ENCODE measurements at regions not wholly inside any gene's neighbourhood (a gene's known extent, or its start where the extent isn't known, plus 50 kb on each side); places are given as distances from the start of the nearest gene placed in this dataset.

GRCh38 chr4:179803857-179804256 lies 2361.6 kb upstream of the AGA start:
- DNase-seq (ENCODE audit: low read depth in 2 of 2), result no peak

DNA sequence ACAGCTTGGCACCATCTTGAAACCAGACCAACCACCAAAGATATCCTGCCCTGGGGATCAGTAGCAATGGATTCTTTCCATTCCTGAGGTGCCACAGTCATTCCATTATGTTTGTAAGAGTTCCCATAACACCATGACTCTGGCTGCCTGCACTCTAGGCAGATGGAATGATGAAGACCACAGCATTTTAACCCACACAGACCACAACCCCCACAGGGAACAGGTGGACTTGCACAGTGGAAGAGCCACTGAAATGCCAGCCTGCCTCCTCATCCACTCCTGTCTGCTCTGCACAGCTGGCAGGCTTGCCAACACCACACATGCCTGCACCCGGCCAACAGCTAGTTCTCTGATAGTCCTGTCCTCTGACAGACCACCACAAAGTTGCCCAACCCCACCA lies 2362.2 kb upstream of the AGA start:
- DNase-seq (ENCODE audit: low read depth in 2 of 2), result no peak

- no peak for DNase-seq (ENCODE audit: low read depth in 2 of 2)
Measured at GRCh38 chr4:179817317-179817716, 2375.1 kb upstream of the AGA start.

GRCh38 chr4:179823342-179823741 lies 2381.1 kb upstream of the AGA start:
- DNase-seq (ENCODE audit: low read depth in 2 of 2), result no peak

DNA sequence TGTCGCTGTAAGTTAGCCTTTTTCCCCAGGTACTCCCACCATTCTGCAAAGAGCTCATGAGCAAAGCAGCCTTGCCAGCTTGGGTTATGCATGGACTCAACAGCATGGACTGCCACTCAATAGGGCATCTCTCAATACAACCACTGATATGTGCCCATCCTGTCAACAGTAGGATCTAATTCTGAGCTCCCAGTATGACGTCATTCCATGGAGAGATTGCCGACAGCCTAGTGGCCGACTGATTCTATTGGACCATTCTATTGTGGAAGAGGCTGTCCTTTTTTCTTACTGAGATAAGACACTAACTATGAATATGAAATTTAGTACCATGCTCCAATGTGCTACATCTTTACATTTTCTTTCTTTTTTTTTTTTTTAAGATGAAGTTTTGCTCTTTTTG lies 2389.0 kb upstream of the AGA start:
- no peak for DNase-seq (ENCODE audit: low read depth in 2 of 2)

- DNase-seq (ENCODE audit: low read depth in 2 of 2), result no peak
Measured at GRCh38 chr4:179836179-179837075, 2394.2 kb upstream of the AGA start.

- DNase-seq (ENCODE audit: low read depth in 2 of 2), result no peak
Measured at GRCh38 chr4:179843370-179843769, 2399.8 kb upstream of the TENM3 start.

DNA sequence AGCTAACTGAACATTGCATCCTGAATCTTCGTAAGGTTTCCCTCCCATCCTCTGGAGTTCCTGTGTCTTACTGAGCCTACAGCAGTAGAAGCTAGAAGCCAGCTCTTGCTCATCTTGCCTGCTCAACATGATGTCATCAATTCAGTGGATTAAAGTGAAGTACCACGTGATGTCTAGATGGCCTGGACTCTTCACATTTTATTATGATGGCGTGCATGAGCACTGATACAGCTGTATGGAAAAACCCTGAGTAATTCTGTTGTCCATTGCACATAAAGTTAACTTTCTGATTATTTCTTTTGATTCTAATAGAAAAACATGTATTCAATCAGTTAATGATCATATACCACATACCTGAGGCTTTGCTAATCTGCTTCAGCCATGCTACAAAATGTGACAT lies 2387.7 kb upstream of the TENM3 start:
- no peak for DNase-seq (ENCODE audit: low read depth in 2 of 2)

DNA sequence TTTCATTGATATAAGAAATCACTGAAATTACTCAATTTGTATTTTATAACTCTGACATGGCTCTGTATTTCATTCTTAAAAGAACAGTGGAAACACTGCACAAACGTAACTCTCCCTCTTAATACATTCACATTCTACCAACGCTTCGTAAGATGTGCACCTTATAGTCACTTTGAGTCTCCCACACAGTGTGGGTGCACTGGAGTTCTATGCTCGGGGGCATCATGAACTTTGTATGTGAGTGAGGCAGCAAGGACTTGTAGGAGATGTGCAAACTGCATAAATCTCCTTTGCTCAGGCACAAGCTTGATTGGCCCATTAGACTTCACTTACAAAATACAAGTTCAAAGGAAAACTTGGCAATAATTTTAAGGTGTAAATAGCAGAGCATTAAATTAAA lies 2385.0 kb upstream of the TENM3 start:
- DNase-seq (ENCODE audit: low read depth in 2 of 2), result no peak

DNA sequence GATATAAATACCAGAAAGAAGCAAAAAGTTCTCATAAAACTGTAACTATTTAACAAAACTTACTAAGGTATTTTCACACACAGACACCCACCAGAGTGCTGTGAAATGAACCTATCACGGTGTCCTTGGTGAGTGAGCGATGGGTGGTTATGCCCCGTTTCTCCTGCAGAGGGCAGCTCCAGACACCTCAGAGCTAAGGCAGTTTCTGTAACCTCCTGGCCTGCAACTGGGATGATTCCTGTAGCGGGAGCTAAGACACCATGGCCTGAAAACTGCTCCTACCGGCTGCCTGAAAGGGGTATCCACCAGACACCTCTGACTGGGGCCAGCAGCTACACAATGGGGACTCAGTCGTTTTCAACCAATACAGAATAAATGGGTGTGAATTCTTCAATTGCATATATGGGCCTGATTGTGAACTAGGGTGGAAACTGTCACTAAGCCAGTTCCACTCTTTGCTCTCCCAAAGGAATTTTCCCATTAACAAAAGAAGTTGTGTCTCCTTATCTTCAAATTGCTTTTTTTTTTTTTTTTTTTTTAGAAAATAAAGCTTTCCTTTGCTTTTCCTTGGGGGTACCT lies 2375.8 kb upstream of the TENM3 start:
- DNase-seq (ENCODE audit: low read depth in 2 of 2), result peak in 1 of 2 donors; percentile 1

- DNase-seq (ENCODE audit: low read depth in 2 of 2), result no peak
Measured at GRCh38 chr4:179871726-179872125, 2371.5 kb upstream of the TENM3 start.

- no peak for DNase-seq (ENCODE audit: low read depth in 2 of 2)
Measured at GRCh38 chr4:179872755-179873154, 2370.4 kb upstream of the TENM3 start.

DNA sequence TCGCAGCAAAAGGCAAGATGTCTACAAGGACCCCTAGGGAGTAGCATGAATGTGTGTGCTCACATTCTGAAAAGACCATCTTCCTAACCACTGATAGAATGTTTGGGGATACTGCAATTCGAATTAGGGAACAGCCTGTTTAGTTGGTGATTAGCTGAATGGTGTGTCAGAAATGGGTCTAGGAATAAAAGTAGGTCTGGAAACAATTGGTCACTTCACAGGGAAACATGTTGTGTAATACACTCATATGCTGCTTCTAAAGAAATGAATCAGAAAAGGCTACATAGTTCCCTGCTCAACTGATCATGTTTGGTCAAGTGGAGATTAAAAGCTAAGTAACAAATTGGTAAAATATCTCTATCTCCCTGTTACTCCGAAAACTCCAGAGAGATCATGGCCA lies 2362.4 kb upstream of the TENM3 start:
- DNase-seq (ENCODE audit: low read depth in 2 of 2), result no peak

DNA sequence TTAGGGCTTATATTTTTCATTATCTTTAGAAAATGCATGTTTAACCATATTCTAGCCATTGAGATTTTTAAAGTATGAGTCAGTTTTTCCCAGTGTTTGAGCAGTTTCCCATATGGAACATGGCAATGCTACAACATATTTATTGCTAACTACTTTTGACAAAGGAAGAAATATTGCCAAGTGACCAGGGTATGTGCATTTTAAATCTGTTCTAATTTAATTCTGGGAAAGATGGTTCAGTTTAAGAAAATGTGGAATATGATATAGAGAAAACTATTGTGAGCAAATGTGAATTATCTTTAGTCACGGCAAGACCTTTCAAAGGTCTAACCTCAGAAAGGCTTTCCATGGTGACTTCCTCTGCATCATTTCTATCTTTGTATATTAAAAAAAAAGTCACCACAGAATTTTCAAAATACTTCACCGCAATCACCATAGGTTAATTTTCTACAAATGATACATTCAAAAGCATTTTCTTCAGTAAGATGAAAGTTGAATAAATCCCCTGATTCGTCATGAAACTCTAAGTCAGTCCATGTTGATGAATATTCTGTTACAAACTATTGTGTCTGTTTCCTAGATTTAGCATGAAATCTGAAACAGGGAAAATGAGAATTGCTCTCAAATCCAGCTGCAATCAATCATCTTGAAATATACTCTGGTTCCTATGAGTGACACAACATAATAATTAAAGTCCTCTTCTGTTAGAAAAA lies 2349.0 kb upstream of the TENM3 start:
- DNase-seq (ENCODE audit: low read depth in 2 of 2), result no peak

GRCh38 chr4:179919587-179919986 lies 2323.6 kb upstream of the TENM3 start:
- no peak for DNase-seq (ENCODE audit: low read depth in 2 of 2)

- no peak for DNase-seq (ENCODE audit: low read depth in 2 of 2)
Measured at GRCh38 chr4:179927473-179927872, 2315.7 kb upstream of the TENM3 start.

GRCh38 chr4:179941911-179942310 lies 2301.3 kb upstream of the TENM3 start:
- DNase-seq (ENCODE audit: low read depth in 2 of 2), result no peak

DNA sequence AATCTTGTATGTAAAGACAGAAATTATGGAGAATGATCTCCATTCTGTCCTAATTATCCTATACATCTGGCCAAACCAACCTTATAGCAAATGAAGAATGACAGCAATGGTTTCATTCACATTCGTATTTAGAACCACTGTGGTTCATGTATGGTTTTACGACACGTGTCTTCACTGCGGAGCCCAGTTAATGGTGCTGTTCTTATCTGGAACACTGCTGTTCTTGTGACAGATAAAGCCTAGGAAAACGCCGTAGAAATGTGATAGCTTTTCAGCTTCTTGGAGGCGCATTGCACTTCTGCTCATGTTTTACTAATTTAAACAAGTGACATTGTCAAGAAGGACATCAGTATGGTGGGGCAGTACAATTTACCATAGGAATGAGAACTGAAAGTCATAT lies 2266.4 kb upstream of the TENM3 start:
- no peak for DNase-seq (ENCODE audit: low read depth in 2 of 2)

GRCh38 chr4:179977378-179977777 lies 2265.8 kb upstream of the TENM3 start:
- no peak for DNase-seq (ENCODE audit: low read depth in 2 of 2)

DNA sequence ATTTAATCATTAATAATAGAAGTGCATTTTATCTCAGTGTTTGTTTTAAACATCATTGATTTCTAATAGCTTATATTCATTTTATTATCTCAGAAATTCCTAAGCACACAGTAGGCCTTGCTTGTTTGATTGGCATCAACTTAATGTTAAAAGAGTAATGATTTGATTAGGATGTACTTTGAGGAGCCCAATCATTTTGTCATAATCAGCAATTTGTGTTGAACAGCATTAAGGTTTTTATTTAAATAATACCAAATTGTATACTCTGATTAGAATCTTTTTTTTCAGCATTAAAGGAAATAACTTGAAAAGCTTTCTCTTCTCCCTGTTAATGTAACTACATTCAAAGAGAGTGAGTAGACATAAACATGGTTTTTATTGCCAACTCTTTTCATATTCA lies 2262.0 kb upstream of the TENM3 start:
- no peak for DNase-seq (ENCODE audit: low read depth in 2 of 2)

- DNase-seq (ENCODE audit: low read depth in 2 of 2), result no peak
Measured at GRCh38 chr4:179989975-179990374, 2253.2 kb upstream of the TENM3 start.

DNA sequence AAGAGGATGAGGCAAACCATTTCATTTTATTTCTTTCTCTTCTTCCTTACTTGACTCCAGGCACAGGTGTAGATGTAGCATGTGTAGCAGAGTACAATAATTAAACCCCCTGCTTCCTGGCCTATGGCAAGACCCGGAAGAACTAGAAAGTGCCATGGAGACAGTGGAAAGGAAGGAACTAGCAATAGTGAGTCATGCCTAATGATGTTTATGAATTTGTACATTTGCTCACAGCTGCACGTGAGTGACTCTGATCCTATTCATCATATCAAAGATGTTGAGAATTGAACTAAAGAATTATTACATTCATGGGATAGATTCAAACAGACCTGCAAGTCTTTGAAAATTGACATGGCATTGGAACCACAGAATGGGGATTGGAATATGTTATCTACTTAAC lies 2233.9 kb upstream of the TENM3 start:
- no peak for DNase-seq (ENCODE audit: low read depth in 2 of 2)

DNA sequence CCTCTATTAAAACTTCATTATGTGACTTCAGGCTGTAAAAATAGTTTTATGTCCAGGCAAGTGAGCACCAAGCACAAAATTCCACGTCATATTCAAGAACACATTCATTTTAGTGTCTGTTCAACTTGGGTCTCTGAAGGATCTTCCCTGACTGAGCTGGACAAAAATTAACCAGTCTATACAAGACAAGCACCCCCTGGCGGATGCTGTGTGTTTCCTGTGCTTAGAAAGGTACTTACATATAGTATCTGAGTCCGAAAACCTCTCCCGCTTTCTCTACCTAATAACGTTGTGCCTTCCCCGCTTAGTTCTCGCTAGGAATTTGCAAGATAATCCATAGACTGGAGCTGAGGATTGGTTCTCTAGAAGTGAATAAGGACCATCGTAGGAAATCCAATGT lies 2214.5 kb upstream of the TENM3 start:
- DNase-seq (ENCODE audit: low read depth in 2 of 2), result no peak

All from stimulated activated CD4-positive, alpha-beta T cell treated with anti-CD3 and anti-CD28 coated beads, Interleukin-1b, Interleukin-23, amount 100 ng/mL, for 4 hours (primary cell).